Breast epithelium (tissue), 4 donors: ENCODE measurements at regions not wholly inside any gene's neighbourhood (a gene's known extent, or its start where the extent isn't known, plus 50 kb on each side); places are given as distances from the start of the nearest gene placed in this dataset.

Experiments
- DNase-seq, 2 donors: peaks; one replicate each; pipeline ENCODE4 v3.0.0-alpha.2; 2019; ENCODE audit warnings: low spot score in 2 of 2
- H3K27ac ChIP-seq, 2 donors: fragments of 200-600 bp; sonication (generic) in 1 of 2; one replicate each; pipeline ENCODE4 v1.5.1; 2016 to 2019; ENCODE audit warnings: mild to moderate bottlenecking in 1 of 2
- H3K27me3 ChIP-seq, 2 donors: fragments of 200-600 bp; sonication (generic) in 1 of 2; one replicate each; pipeline versions ENCODE4 v1.5.1 to v1.6.0; 2017 to 2019; ENCODE audit warnings: control low read depth in 1 of 2, mild to moderate bottlenecking in 1 of 2
- H3K36me3 ChIP-seq: fragments of 200-600 bp; one replicate; pipeline ENCODE4 v1.5.1; 2019
- H3K4me1 ChIP-seq, 2 donors: fragments of 200-600 bp; sonication (generic); one replicate each; pipeline ENCODE4 v1.5.1; 2016 to 2019; ENCODE audit warnings: control low read depth in 1 of 2
- H3K4me3 ChIP-seq, 3 donors: fragments of 200-600 bp; sonication (generic); 1 replicate in 2 of 3; 2 replicates in 1 of 3; pipeline ENCODE4 v1.5.1; 2016 to 2019; ENCODE audit warnings: mild to moderate bottlenecking in 3 of 3, moderate library complexity in 2 of 3
- H3K9me3 ChIP-seq, 2 donors: fragments of 200-600 bp; sonication (generic) in 1 of 2; one replicate each; pipeline ENCODE4 v1.5.1; 2016 to 2019; ENCODE audit warnings: control low read depth in 1 of 2
- CTCF ChIP-seq, 3 donors: fragments of 450-650 bp; IDR thresholded peaks; one replicate each; pipeline ENCODE4 v1.5.1; 2016 to 2017; ENCODE audit warnings: antibody characterized with exemption in 3 of 3, mild to moderate bottlenecking in 3 of 3, moderate library complexity in 3 of 3
- POLR2A ChIP-seq: fragments of 450-650 bp; IDR thresholded peaks from one replicate; pipeline ENCODE4 v1.6.1; 2016; ENCODE audit warnings: antibody characterized with exemption, mild to moderate bottlenecking, moderate library complexity
- POLR2AphosphoS5 ChIP-seq, 3 donors: sonication (generic); formaldehyde crosslinking; IDR thresholded peaks; one replicate each; pipeline ENCODE4 v1.6.1; 2017; ENCODE audit warnings: antibody characterized with exemption in 3 of 3
- intact Hi-C: fragments of 100-400 bp; cut with DNase I; formaldehyde crosslinking; loops from one replicate; pipeline ENCODE4 v1.15.1; 2023; ENCODE audit warnings: low total_unique reads

GRCh38 chr12:46442738-46443137 is 70.2 kb upstream of the SLC38A2 start:
- TF ChIP-seq POLR2A (no peak), CTCF (IDR thresholded peaks at IDR 0.05) (no peak), POLR2AphosphoS5 (IDR thresholded peaks at IDR 0.05) (no peak)
- DNase-seq: no peak
- Histone ChIP-seq H3K9me3 (no peaks in the 10 kb centered on the region), H3K4me1 (no peaks in the 10 kb centered on the region), H3K27ac (no peak overlapping the region), H3K4me3 (no peak overlapping the region), H3K27me3 (no peaks in the 10 kb centered on the region), H3K36me3 (no peaks in the 10 kb centered on the region)
- intact Hi-C loops: no loop called here

GRCh38 chr12:46442239-46442638 is 69.7 kb upstream of the SLC38A2 start:
- Histone ChIP-seq H3K4me3 (no peak overlapping the region), H3K4me1 (no peaks in the 10 kb centered on the region)
- TF ChIP-seq CTCF (IDR thresholded peaks at IDR 0.05) (no peak), POLR2A (no peak), POLR2AphosphoS5 (IDR thresholded peaks at IDR 0.05) (no peak)

GRCh38 chr12:46439793-46440511 is 67.4 kb upstream of the SLC38A2 start:
- Histone ChIP-seq H3K9me3 (no peaks in the 10 kb centered on the region), H3K27ac (no peak overlapping the region), H3K27me3 (no peaks in the 10 kb centered on the region), H3K4me3 (no peak overlapping the region), H3K36me3 (no peaks in the 10 kb centered on the region), H3K4me1 (no peaks in the 10 kb centered on the region)
- intact Hi-C loops: loop anchor here (10.0 kb wide), 1 partner anchor 1915 kb away; the partner anchor contains the start of gene ZNF641
- TF ChIP-seq CTCF (IDR thresholded peaks at IDR 0.05): no peak
- no peak for TF ChIP-seq POLR2A
- no peak for TF ChIP-seq POLR2AphosphoS5 (IDR thresholded peaks at IDR 0.05)
- no peak for DNase-seq

More at GRCh38 chr12:46442239-46442638, 69.7 kb upstream of the SLC38A2 start:
- no peak overlapping the region for H3K27ac ChIP-seq
- no peak for DNase-seq
- H3K9me3 ChIP-seq: no peaks in the 10 kb centered on the region
- H3K27me3 ChIP-seq: no peaks in the 10 kb centered on the region
- no peaks in the 10 kb centered on the region for H3K36me3 ChIP-seq
- intact Hi-C loops: no loop called here

- H3K4me3 ChIP-seq: no peak overlapping the region
- H3K27ac ChIP-seq: no peak overlapping the region
- no peaks in the 10 kb centered on the region for H3K36me3 ChIP-seq
- TF ChIP-seq POLR2A (no peak), CTCF (IDR thresholded peaks at IDR 0.05) (no peak), POLR2AphosphoS5 (IDR thresholded peaks at IDR 0.05) (no peak)
- intact Hi-C loops: loop anchor here (10.0 kb wide), 1 partner anchor 1916 kb away; the partner anchor contains the start of gene ZNF641
- H3K9me3 ChIP-seq: no peaks in the 10 kb centered on the region
- H3K27me3 ChIP-seq: no peaks in the 10 kb centered on the region
- DNase-seq: no peak
- H3K4me1 ChIP-seq: no peaks in the 10 kb centered on the region
These were observed 66.2 kb upstream of the SLC38A2 start for GRCh38 chr12:46438719-46439319.

GRCh38 chr12:46438256-46438655 is 65.7 kb upstream of the SLC38A2 start:
- intact Hi-C loops: loop anchor here (10.0 kb wide), 1 partner anchor 1917 kb away; the partner anchor contains the start of gene ZNF641
- H3K9me3 ChIP-seq: no peaks in the 10 kb centered on the region
- TF ChIP-seq POLR2A (no peak), POLR2AphosphoS5 (IDR thresholded peaks at IDR 0.05) (no peak), CTCF (IDR thresholded peaks at IDR 0.05) (no peak)
- no peak overlapping the region for H3K4me3 ChIP-seq
- no peak for DNase-seq
- no peaks in the 10 kb centered on the region for H3K27me3 ChIP-seq
- H3K4me1 ChIP-seq: no peaks in the 10 kb centered on the region
- no peaks in the 10 kb centered on the region for H3K36me3 ChIP-seq
- no peak overlapping the region for H3K27ac ChIP-seq
